Right hindlimb (tissue), 1 donor: ENCODE measurements at regions not wholly inside any gene's neighbourhood (a gene's known extent, or its start where the extent isn't known, plus 50 kb on each side); places are given as distances from the start of the nearest gene placed in this dataset.
"Not testable (repeated sequence)": the region's sequence is repeated elsewhere in the genome, so short reads cannot be mapped to it uniquely, and the experiment has no call there.

Source experiments
- DNase-seq: peaks from one replicate; pipeline ENCODE4 v3.0.0-alpha.2; 2018

DNA sequence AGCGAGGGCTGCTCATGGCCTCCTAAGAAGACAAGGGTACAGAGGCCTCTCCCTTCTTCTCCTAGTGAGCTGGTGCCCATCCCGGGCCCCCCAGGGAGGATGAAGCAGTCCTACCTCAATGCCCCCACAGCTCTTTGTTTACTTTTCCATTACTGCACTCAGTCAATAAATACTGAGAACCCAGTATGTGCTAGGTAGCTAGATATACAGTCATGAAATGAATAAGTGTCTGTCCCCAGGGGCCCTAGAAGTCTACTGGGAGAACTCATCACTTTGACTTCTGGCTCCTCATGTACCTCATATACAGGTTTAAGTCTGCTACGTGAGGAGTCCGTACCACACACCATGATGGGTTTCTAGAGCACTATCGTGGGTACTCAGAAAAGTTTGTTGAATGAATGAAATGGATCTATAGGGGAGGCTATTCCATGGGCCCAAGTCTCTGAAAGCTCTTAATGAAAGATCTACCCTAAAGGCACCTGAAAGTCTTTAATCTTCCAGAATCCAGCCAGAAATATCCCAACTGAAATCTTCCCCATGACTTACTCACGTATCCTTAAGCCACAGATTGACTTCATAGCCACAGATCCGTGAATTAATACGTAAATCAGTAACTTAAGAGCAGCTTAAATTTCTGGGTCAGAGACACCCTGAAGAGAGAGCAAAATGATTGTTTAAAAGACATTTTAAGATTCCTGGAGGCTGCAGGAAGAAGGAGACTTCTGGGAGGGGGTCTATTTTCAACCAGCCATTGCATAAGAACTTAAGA, 51.6 kb upstream of the POMP start:
- DNase-seq, result no peak

DNA sequence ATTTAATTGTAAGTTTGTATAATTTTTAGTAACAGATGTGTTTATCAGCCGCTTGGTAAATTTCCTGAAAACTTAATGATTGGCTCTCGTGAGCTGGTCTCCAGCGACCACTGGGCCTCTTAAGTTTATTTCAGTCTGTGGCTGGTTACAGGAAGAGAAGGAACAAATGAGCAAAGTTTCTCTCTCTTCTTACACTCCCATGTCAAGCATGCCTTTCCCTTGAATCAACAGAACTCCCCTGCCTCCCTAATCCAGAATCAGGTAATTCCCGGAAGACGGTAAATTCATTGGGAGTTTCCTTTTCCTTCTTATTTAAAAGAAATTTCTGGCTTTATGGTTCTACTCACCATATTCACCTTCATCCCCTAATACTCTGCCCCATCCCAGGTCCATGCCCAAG, 52.5 kb upstream of the POMP start:
- no peak for DNase-seq

DNA sequence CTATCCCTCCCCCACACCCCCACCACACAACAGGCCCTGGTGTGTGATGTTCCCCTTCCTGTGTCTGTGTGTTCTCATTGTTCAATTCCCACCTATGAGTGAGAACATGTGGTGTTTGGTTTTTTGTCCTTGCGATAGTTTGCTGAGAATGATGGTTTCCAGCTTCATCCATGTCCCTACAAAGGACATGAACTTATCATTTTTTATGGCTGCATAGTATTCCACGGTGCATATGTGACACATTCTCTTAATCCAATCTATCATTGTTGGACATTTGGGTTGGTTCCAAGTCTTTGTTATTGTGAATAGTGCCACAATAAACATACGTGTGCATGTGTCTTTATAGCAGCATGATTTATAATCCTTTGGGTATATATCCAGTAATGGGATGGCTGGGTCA, 53.8 kb upstream of the POMP start:
- not testable (repeated sequence) for DNase-seq

DNA sequence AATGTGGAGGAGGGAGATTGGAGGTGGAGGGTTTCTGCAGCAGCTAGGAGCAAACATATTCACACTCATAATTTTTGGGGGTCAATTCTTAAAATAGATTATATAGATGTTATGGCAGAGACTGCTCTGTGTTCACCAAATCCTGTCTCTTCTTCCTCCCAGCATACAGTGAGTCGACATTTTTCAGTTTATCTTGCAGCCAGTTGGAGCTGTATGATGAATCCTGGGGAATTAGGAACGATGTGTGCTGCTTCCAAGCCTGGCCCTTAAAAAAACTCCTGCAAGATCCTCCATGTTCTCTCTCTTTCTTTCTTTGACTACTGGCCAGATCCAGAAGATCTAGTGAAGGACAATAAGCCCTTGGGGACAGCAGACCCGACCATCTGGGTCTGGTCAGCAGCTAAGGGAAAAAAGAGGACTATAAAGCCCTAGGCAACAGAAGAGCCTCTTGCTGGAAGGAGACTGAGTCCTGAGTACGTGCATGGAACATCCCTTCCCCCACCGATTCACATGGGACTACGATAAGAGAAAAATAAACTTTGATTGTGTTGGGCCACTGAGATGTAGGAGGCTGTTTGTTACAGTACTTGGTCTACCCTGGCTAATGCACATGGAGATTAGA, 55.8 kb upstream of the POMP start:
- DNase-seq, result no peak

DNA sequence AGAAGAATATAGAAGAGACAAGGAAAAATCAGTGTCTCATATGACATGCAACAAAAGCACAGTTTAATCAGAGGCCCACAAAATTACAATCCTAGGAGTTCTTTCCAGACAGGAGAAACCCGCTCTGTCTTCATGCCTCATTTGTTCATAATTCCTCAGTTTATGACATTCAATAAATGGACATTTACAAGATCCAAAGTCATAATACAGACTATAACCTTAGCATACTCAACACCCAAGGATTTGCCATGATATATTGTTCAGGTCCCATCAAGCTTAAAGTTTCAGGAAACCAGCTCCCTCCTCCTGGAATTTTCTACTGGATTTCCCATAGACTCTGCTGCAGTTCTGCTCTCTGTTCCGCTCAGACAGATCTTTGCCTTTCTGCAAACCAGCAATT, 56.4 kb upstream of the POMP start:
- DNase-seq, result no peak

DNA sequence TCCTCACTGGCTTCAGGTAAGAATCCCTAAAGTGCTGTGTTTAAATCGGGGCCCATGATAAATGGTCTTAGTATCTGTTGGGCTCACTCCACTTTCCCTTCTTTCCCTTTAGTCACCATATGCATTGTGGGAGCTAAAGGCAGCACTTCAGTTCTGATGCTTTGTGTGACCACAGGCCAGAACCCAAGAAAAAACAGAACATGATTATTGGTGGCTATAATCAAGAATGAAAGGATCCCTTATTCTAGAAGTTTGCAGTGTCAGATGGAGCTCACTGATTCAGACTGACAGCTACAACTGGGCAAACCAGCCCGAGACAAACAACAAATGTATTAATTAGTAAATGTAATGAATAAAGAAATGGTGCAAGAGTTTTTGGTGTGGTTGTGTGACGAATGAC, 57.3 kb upstream of the POMP start:
- DNase-seq, result no peak

DNA sequence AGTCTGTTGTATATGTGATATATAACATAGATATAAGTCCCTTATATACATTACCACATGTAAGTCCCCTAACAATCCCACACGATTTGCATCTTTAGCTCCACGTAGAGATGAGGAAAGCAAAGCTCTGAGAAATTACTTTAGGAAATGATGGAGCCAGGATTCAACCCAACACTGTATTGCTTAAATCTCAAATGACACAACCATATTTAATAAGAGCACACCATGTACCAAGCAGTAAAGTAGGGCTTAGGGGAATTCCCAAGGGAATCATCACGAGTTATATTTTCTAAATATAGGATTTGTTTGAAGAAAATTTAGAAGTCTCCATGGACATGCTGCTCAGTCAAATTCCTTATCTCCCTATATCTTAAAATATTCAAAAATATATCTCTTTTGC, 61.3 kb upstream of the POMP start:
- DNase-seq, result no peak

DNA sequence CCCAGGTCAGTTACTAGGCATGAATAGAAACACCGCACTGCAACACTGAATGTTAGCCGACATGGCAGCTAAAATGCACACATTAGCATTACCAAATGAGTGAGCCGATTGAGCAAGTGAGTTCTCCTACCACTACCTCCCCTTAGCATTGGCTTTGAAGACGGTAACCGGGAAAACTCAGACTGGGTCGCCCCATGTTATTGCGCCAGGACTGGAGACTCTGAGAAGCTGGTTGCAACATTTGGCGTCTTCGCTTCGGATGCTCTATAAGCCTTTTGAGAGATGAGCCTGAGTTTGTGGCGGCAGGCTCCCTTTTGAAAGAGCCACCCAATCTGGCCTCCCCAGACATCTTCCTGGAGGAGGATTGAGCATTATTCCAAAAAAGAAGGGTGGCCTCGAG, 68.5 kb upstream of the POMP start:
- no peak for DNase-seq

DNA sequence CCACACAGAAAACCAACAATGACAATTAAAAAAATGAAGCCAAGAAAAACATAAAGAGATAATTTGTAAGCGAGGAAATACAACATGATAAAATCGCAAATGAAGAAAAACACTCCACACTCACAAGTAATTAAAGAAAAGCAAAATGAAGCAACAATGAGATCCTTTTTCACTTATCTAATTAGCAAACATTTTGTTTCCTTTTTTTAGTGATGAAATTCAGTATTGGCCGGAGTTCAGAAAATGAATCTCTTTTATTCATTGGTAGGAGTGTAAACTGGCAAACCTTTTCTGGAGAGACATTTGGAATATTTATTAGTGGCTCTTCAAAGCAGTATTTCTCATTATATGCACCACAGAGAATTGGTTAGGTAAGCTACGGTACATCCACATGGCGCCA, 70.6 kb upstream of the POMP start:
- DNase-seq, result no peak

DNA sequence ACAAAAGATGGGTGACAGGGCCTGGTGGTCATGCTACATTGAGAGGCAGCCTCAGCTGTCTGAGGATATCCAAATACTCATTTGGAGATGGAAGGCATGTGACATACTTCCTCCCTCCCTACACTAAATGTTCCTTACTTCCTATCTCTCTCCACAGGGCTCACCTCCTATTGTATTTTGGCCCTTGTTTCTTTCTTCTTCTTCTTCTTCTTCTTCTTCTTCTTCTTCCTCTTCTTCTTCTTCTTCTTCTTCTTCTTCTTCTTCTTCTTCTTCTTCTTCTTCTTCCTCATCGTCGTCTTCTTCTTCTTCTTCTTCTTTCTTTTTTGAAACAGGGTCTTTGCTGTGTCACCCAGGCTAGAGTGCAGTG, 71.8 kb upstream of the POMP start:
- no peak for DNase-seq

DNA sequence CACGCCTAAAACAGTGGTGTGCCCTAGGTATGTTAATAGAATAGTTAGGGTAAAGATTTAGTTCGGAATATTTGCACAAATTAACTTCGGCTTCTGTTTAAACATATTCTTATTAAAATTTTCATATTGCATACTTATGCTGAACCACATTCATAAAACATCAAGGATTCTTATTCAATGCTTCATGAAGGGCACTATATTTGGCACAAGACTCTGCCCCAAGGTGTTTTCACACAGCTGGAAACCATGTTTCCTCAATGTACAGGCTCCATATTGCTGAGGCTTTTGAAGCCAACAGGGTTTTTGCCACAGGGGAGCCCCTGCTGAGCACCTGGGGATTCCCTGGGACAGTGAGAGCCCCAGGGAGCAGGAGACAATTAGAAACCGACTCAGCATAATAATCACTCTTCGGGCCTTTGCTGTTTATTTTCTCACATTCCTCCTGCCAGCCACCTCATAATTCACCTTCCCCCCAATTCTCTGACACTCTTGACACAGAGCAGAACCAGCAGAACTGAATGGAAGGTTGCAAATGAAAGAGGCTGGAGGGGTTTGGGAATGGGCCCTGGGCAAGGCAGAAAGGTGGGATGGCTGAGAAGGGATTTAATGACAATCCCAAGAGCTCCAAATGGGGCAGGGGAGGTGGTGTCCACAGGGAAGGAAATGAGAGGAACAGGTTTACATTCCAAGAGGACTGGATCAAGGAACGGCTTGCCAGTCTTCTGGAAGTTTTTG, 72.3 kb upstream of the POMP start:
- no peak for DNase-seq

DNA sequence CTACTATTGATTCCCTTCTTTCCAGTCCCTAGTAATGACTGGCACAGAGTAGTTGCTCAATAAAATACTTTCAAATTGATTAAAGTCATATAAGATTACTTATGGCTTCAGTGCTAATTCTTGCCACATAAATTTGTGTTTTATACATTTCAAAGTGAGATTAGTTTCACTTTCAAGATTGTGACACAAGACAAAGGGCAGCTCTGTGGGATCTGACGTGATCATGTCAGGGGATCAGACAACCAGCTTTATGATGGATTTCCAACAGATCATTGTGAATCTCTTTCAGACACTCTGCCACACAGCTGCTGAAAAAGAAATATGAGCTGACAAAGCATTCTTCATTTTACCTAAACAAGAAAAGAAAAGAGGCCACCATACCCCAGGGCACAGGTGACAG, 73.4 kb upstream of the POMP start:
- DNase-seq, result no peak

DNA sequence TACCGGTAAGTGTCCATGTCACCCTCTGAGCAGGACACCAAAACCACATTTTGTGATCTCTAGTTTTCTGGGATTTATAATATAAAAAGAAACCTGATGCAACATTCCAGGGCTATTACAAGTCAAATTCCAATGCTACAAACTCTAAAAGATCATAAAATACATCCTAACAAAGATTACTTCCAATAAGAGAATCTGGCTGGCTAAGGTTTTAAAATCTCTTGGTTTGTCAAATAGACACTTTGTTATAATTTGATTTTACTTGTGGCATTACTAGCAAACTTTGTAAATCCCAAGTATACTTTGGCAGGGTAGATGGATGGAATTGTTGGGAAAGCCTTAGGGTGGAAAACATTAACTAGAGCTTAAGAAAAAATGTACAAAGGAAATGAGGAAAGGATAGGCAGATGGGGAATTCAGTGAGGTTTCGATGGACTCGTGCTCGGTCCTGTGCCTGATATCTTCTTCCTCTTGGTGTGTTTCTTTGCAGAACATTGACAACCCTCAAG, 74.0 kb upstream of the POMP start:
- no peak for DNase-seq

DNA sequence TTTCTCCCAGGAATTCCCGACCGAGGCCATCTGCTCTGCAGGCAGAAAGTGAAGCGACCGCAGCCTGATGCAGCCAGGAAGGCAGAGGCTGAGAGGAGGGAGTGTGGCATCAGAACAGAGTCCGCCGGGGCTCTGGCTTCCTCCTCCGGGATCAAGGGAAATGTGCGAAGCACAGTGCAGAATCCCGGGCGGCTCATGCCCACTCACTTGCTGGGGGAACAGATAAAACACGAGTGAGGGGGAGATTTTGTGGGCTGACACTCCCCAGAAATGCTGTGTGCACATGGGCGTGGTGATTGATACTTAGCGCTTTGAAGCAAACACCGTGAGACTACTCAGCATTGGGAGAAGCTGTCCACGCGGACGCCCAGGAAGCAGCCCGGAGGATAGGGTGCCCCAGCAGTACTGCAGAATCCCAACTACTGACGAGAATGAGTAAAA, 75.3 kb upstream of the POMP start:
- no peak for DNase-seq

DNA sequence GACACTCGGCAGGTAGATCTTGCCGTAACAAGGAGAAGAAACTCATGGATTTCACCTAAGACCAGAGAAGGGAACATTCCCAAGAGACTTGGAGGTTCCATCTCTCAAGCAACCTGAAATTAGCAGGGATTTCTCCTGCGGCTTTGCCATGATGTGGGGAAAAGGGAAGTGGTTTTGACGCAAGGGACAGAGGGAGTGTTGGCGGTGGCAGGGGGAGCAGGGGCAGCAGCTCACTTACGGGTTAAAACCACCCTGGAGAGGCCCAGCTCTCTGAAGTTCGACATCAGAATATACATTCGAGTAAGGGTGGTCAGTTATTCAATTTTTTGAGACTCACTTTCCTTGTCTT, 76.1 kb upstream of the POMP start:
- DNase-seq, result no peak

DNA sequence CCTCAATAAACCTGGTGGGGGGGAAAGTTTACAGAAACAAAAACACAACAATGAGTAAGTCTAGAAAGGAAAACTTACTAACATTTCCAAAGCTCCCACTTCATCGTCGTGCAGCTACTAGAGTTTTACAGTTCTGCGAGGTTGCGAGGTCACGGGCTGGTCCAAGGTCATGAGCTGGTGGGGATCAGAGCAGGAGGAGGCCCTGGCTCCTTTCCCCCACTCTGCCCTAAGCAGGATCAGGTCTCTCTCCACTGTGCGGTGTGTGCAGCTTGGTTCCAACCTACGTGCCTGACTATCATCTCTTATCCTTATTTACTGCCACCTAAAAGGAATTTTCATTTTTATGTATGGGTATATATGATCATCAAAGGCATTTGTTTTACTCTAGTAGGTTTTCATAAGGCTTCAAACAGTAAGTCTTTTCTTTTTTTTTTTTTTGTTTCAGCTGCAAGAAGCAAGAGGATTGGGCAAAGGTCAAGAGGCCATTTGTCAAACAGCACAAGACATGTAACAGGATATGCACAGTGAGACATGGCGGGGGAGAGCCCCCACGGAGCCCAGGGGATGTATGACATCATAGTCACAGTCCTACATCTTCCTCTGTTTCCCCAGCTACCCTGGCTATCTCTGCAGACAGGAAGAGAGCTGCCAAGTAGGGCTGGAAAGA, 76.6 kb upstream of the POMP start:
- no peak for DNase-seq

DNA sequence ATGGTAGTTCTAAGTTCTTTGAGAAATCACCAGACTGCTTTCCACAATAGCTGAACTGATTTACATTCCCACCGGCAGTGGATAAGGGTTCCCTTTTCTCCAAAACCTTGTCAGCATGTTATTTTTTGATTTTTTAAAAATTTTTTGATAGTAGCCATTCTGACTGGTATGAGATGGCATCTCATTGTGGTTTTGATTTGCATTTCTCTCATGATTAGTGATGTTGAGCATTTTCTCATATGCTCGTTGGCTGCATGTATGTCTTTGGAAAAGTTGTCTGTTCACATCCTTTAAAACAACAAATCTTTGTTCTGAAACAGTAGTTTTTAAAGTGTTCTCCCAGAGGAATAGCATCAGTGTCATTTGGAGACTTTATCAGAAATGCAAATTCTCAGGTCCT, 77.5 kb upstream of the POMP start:
- no peak for DNase-seq

DNA sequence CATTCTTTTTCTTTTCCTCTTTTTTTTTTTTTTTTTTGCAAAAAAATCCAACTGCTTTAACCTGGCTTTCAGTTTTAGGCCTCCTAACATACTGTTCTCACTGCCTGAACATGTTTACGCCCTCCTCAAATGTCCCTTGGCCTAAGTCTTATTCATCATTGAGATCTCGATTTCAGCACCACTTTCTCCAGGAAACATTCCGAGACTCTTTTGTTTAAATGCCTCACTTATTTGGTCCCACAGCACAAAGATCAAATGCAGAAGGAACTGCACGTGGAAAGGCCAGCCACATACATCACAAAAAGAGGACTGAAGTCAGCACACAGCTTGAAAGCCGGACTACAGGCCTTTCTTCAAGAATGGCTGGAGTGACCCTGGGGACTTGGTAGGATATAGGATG, 79.2 kb upstream of the POMP start:
- DNase-seq, result no peak

DNA sequence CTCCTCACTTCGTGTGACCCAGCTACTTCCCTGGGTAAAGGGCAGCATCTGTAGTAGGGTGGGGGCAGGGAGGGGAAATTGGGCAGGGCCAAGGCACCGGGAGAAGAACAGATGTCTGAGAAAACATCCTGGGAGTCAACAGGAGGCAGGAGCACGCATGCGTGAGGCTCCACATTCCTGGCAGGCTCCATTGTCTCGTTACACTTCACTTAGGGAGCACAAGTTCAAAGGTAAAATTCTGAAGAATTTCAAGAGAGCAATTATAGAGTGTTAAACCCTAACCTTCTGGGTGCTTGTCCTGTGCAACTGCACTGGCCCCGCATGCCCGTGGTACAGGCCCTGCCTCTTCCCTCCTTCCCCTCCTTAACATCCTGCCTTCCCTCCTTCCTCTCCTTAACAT, 79.6 kb upstream of the POMP start:
- DNase-seq, result no peak

DNA sequence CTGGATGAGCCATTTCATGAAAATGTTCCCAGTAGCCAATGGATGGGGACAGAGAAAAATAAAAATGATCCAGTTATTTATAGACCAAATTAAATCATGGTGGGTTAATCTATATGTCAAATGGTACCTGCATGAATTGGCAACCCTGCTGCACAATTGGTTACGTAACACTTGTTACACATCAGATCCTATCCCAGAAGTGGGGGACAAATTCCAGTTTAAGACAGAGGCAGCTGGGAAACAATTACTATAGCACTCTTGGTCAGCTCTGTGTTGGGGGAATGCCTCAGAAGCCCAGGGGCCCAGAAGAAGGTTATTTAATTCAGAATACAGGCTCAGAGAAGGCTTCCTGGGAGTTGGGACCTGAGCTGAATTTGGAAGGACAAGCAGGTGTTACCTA, 81.1 kb upstream of the FLT1 start:
- no peak for DNase-seq

DNA sequence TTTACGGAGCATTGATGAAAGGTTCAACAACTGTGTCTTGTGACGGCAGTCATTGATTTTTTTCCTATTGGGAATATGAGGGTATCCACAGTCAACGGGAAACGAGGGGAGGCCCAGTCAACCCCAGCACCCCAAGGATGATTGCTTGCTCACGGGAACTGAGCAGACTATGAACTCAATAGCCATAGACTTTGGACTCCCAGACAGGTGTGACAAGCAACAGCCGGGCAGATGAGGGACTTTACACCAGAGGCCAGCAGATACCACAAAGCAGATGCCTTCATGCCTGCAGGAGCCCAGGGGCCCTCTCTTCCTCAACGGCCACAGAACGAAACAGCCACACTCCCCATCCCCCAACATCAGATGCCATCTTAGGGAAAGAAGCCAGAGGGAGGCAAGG, 80.3 kb upstream of the FLT1 start:
- DNase-seq, result no peak

DNA sequence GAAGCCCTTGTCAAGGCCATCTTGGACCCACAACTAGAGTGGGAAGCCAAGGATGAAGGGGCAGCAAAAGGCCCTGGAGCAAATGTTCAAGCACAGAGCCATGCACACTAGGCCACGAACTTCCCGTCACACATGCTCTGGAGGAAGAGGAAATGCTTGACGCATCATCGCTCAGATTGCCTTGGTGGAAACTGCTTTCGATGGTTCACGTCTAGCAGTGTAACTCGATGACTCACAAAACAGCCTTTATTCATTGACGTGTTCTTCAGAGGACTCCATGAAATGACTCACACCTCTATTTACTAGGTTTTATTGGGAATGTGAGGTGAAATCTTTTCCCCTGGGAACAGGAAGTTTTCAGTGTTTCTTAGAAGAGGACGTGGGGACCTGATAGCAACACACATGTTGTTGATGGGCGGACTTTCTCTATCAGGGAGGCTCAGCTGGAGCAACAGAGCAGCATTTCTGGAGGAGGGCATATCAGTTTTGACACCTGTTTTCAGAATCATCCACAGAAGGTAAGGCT, 79.8 kb upstream of the FLT1 start:
- no peak for DNase-seq

DNA sequence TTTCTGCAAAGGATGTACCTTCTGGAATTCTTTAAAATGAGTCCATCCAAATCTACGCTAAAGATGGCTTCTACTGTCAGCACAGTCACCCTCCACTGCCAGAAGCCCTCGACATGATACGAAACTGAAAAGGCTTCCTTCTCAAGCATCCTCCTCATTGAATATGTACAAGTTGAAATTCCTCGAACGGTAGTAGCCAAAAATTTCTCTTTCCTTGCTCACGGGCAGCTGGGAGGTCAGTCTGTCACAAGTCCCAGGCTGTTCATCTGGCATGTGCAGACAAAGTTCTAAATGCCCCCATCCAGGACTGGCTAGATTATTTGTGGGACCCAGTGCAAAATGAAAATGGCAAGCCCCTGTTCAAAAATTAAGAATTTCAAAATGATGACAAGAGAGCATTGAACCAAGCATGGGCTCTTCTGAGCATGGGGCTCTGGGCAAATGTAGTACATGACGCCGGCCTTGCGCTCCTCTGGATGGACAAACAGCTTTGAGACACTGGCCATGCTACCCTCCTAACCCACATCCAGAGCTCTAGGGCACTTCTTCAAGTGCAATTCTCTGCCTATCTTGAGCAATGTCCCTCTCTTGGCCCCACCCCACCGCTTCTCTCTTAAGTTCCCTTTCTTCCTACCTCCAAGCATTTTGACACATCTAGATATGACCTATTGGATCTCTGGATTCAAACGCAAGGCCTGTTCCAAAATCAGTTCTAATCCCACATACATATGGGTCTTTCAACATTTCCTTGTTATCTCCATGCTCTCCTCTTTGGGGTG, 78.9 kb upstream of the FLT1 start:
- DNase-seq, result no peak
